ENCODE measurements at regions not wholly inside any gene's neighbourhood (a gene's known extent, or its start where the extent isn't known, plus 50 kb on each side); places are given as distances from the start of the nearest gene placed in this dataset.

DNA sequence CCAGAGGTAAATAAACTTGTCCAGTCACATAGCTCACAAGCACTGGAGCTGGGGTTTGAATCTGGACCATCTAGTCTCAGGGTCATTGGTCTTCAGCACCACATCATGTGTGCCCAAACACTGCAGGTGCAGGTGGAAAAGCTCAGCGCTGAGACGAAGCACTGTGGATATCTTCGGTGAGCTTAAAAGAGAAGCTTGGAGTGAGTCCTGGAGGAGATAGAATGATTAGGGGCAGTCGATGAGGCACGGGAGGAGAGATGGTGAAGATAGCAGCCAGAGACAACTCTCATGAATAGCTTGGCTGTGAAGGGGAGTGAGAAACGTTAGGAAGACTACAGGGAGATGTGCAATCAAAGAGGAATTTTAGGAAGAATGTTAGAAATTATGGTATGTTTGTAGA, 389.3 kb downstream of the FGF9 start:
- TF ChIP-seq POLR2A (IDR thresholded peaks at IDR 0.05), result no peak
- TF ChIP-seq, protein P1, sequence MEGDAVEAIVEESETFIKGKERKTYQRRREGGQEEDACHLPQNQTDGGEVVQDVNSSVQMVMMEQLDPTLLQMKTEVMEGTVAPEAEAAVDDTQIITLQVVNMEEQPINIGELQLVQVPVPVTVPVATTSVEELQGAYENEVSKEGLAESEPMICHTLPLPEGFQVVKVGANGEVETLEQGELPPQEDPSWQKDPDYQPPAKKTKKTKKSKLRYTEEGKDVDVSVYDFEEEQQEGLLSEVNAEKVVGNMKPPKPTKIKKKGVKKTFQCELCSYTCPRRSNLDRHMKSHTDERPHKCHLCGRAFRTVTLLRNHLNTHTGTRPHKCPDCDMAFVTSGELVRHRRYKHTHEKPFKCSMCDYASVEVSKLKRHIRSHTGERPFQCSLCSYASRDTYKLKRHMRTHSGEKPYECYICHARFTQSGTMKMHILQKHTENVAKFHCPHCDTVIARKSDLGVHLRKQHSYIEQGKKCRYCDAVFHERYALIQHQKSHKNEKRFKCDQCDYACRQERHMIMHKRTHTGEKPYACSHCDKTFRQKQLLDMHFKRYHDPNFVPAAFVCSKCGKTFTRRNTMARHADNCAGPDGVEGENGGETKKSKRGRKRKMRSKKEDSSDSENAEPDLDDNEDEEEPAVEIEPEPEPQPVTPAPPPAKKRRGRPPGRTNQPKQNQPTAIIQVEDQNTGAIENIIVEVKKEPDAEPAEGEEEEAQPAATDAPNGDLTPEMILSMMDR (IDR thresholded peaks at IDR 0.05 in 4 of 5, conservative IDR thresholded peaks at IDR 0.05 in 1 of 5), result no peak

All from gastrocnemius medialis (tissue), 4 donors.